GM13977 (cell line): ENCODE measurements at regions not wholly inside any gene's neighbourhood (a gene's known extent, or its start where the extent isn't known, plus 50 kb on each side); places are given as distances from the start of the nearest gene placed in this dataset.

Source experiments
- DNase-seq: peaks from one replicate; pipeline ENCODE4 v3.0.0; 2012; ENCODE audit warnings: low spot score
- CTCF ChIP-seq: IDR thresholded peaks from 2 replicates; pipeline ENCODE4 v1.5.1; 2012; ENCODE audit warnings: mild to moderate bottlenecking, control low read depth; ENCODE audit not compliant: insufficient read depth; ENCODE audit errors: extremely low read depth, missing control alignments
- in situ Hi-C: fragments of 300-500 bp; cut with MboI; formaldehyde crosslinking; loops from one replicate; pipeline ENCODE4 v1.12.0; 2022; ENCODE audit warnings: low sequenced_read_pairs, low pct_unique_long_range_greater_than_20kb, mixed read lengths, inconsistent platforms; ENCODE audit not compliant: unreplicated experiment

- no peak for DNase-seq
- in situ Hi-C loops: no loop called here
- TF ChIP-seq CTCF: no peak
Observed at GRCh38 chr9:119839888-119840287, 470.7 kb upstream of the BRINP1 start.

DNA sequence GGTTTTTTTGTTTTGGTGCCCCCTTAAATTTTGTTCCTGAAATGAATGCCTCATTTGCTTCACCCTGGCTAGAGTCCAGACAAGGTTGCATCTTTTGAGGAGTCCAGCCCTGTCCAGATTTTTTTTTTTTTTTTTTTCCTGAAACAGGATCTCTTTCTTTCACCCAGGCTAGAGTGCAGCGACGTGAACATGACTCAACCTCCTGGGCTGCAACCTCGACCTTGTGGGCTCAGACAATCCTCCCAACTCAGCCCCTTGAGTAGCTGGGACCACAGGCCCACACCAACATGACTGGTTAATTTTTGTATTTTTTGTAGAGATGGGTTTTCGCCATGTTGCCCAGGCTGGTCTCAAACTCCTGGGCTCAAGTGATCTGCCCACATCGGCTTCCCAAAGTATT, 469.0 kb upstream of the BRINP1 start:
- in situ Hi-C loops: no loop called here
- no peak for DNase-seq
- TF ChIP-seq CTCF: no peak

DNA sequence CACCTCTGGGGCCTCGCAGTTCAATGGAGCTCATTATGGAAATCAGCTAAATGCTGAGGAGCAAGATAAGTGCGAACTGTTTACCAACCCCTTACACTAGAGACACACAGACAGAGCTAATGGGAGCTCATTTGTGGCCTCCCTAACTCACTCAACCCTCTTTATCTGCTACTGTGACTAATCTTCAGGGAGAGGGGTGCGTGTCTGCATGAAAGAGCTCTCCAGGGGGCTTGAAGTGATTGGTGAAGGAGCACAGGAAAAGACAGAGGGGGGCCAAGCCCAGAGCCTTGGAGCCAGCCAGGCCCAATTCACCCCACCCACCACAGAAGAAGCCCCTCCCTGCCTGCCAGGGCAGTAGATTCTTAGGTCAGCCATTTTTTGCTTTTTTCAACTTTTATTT, 466.8 kb upstream of the BRINP1 start:
- no peak for TF ChIP-seq CTCF
- in situ Hi-C loops: no loop called here
- no peak for DNase-seq

DNA sequence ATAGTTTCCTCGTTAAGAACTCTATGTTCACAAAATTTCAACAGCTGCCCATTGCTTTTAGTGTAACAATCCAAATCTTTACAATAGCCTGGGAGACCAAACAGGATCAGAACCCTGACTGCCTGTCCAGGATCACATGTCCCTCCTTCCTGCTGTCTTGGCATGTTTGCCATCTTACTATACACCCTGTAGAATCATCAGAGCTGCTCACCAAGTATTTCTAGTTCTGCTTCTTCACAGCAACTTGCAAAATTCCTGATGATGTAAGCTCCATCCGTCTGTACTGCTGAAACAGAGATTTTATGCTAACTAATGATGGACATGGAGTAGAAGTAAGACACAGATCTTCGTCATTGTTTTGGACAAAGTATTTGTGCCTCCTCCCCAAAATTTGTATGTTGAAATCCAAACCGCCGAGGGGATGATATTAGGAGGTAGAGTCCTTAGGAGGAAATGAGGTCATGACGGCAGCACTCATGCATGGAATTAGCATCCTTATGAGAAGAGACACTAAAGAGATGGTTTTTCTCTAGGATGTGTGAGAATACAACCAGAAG, 464.9 kb upstream of the BRINP1 start:
- no peak for DNase-seq
- in situ Hi-C loops: no loop called here
- no peak for TF ChIP-seq CTCF

GRCh38 chr9:119831309-119831708, 462.1 kb upstream of the BRINP1 start:
- DNase-seq: no peak
- no peak for TF ChIP-seq CTCF
- in situ Hi-C loops: no loop called here

DNA sequence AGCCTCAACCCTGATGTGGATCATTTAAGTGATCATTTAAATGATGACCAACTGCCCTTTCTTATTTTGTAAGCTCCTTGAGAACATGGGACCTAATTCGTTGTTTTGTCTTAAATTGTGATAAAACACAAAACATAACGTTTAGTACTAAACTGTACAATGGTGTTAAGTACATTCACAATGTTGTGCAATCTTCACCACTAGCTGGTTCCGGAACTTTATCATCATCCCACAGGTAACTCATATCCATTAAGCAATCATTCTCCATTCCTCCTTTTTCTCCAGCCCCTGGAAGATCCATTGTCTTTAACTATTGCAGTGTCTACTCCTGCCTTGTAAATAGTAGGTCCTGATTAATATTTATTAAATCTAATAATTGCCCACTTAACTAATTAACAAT, 460.5 kb upstream of the BRINP1 start:
- DNase-seq: no peak
- in situ Hi-C loops: no loop called here
- no peak for TF ChIP-seq CTCF

- no peak for TF ChIP-seq CTCF
- in situ Hi-C loops: no loop called here
- no peak for DNase-seq
Observed at GRCh38 chr9:119829186-119829585, 460.0 kb upstream of the BRINP1 start.
